HG03342 (cell line): ENCODE measurements at regions not wholly inside any gene's neighbourhood (a gene's known extent, or its start where the extent isn't known, plus 50 kb on each side); places are given as distances from the start of the nearest gene placed in this dataset.
"Not testable (repeated sequence)": the region's sequence is repeated elsewhere in the genome, so short reads cannot be mapped to it uniquely, and the experiment has no call there.

ENCODE experiments used
- ATAC-seq: cut with Tn5 transposase; IDR thresholded peaks from one replicate; pipeline ENCODE4 v1.9.1; 2021; ENCODE audit warnings: mild to moderate bottlenecking, moderate library complexity; ENCODE audit not compliant: unreplicated experiment

- ATAC-seq, result no peak
These were observed 158.4 kb upstream of the SRD5A2 start for GRCh38 chr2:31739161-31739560.

DNA sequence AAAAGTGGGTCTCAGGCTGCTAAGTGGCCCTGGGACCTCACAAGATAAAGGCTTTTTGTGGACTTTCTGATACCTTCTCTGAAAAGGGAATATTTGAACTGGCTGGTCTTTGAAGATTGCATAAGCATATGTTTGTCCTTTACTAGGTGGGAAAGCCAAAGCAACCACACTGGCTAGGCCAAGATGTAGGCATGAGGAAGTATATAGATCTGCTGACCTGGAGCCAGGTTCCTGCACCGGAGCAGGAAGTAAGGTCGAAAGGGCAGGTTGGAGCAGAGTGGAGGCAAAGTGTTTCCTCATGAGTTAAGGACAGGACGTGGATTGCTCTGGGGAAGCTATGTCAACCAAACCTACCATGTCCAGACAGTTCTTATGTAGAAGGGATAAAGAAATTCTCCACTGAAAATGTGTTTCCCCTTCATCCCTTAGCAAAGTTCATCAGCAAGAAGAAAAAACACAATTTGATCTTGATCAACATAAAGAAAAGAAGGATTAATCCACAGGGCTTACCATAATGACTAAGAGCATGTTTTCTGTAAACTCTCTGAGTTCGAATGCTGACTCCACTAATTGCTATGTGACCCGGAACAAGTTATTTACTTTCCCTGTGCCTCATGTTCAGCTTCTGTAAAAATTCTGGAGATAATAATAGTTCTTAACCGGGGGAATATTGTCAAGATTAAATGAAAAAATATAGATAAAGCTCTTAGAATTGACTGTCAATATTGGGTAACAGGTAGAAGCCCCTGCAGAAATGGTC is 156.1 kb upstream of the SRD5A2 start:
- no peak for ATAC-seq

DNA sequence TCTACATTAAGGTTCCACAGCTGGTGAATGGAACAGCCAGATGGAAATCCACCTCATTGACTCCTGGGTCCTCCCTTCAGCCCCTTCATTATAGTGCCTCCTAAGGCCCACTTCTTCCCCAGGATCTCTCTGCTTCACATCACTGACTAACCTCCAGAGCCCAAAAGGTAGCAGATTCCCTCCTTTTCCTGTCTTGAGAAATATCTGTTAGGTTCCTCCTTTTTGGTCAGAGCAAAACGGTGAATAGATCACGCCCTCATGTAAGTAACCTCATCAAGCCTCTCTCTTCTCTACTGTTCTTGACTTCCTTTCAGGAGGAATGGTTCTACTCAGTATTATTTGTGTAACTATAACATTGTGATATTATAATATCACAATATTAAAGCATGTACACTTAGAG is 155.0 kb upstream of the SRD5A2 start:
- no peak for ATAC-seq

DNA sequence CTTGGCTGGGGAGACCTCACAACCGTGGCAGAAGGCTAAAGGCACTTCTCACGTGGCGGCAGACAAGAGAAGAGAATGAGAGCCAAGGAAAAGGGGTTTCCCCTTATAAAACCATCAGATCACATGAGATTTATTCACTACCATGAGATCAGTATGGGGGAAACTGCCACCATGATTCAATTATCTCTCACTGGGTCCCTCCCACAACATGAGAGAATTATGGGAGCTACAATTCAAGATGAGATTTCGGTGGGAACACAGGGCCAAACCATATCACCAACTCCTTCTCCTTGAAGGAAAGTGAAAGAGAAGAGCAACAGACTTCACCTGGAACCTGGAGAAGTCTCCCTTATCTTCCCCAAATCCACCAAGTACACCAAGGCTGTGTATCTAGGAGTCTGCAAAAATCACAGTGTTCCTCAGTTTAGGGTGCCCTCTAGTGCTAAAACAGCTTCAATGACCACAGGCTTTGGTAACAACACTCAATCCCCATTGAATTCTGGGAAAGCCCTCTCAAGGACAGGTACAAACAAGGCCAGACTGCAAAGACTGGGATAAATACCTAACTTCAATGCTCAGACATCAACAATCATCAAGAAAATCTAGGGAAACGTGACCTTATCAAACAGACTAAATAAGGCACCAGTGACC is 148.8 kb upstream of the SRD5A2 start:
- ATAC-seq, result no peak

DNA sequence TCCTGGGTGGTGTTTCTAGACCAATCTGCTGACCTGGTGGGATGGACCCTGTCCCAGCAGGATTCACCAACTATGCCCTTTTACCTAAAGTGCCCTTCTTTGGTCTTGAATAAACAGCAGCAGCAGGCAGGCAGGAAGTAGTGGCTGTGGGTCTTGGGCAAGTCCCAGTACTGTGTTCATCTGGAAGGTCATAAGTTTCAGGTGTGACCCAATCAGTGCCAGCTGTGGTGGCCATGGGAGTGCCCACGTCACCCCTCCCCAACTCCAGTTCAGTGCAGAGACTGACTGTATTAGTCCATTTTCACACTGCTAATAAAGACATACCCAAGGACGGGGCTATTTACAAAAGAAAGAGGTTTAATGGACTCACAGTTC is 148.3 kb upstream of the SRD5A2 start:
- no peak for ATAC-seq

GRCh38 chr2:31728406-31729064 is 147.8 kb upstream of the SRD5A2 start:
- ATAC-seq, result no peak

DNA sequence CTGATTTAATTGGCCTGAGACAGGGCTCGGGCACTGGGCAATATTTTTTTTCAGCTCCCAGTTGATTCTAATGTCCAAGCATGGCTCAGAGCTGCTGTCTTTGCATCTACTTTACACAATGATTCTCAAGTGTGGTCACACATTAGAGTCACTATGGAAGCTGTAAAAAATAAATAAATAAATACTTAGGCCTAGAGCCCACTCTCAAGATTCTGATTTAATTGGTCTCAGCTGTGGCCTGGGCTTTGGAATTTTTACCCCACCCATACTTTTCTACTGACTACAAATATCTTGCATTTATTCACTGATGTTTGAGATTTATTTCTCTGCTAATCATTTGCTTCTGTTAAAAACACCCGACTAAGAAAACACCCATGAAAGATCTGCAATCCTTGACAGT is 145.7 kb upstream of the SRD5A2 start:
- ATAC-seq, result no peak

DNA sequence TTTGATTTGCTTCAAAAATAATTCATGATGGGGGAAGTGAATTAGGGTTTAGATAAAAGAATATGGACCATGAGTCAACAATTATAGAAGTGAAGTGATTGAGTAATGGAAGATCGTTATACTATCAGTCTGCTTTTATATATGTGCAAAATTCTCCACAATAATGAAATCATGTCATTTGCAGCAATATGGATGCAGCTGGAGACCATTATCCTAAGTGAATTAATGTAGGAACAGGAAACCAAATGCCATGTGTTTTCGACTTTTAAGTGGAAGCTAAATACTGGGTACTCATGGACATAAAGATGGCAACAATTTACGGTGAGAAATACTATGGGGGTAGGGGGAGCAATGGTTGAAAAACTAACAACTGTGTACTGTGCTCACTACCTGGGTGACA is 144.7 kb upstream of the SRD5A2 start:
- no peak for ATAC-seq

DNA sequence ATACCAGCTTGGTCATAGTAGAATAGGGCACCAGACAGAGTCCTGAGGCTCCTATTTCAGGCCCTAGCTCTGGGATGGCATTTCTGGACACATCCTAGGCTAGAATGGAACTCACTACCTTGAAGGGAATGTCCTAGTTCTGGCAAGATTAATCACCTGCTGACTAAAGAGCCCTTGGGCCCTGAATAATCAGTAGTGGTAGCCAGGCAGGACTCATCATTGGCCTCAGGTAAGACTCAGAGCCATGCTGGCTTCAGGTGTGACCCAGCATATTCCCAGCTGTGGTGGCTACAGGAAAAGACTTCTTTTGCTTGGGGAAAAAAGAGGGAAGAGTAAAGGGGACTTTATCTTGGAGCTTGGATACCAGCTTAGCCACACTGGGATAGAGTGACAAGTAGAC is 131.0 kb upstream of the SRD5A2 start:
- ATAC-seq, result no peak

GRCh38 chr2:31710121-31710520 is 129.4 kb upstream of the SRD5A2 start:
- no peak for ATAC-seq

DNA sequence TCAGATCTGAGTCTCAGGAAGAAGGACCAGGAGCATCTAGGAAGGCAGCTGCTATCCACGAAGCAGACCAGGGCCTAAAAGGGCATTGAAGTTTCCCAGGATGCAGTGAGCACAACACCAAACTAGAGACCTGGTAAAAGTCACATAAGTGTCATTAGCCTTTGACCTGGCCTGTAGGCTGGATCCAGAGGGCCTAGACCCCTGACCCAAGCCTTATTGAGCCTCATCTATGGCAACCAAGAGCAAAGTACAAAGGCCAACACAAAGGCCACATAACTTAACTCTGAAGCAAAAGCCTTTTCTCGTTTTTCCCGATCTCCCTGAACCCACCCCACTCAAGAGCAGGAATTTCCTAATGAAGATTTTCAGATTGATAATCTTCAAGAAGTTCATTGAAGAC is 127.3 kb upstream of the SRD5A2 start:
- no peak for ATAC-seq

- ATAC-seq, result no peak
These were observed 123.9 kb upstream of the SRD5A2 start for GRCh38 chr2:31704561-31705212.

GRCh38 chr2:31703253-31703652 is 122.5 kb upstream of the SRD5A2 start:
- ATAC-seq, result no peak

- ATAC-seq, result no peak
These were observed 118.0 kb upstream of the SRD5A2 start for GRCh38 chr2:31698722-31699121.

DNA sequence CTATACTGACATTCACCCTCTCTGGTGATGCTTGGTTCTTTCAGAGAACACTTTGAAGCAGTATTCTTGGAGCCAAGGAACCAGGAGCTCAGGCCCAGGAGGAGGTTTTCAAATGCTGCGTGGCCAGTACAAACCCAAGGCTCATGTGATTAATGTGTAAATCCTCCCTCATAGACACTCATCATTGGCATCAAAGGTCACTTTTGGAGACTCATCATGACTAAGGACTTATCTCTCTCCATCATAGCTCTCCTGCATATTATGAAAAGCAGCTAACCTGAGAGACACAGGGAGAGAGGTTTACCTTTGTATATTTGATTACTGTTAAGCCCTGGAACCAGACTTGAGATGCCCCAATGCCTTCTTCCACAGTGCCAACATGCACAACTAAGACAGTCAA is 115.3 kb upstream of the SRD5A2 start:
- no peak for ATAC-seq

DNA sequence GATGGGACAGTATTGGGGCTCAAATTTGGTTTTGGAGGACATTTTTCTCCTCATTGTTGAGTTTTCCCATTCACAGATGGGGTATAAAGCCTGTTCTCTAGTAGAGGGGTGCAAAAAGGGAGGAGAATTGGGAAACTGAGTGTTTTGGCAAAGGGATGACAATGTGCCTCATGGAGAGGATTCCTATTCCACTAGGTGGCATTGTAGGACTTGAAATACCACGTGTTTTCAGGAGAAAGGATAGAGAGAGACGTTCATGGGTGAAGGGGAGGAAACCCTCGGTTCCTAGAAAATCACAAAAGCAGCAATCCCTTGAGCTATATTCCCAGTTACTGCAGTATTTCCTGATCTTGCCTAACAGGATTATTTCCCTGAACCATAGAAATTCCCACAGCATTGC is 113.7 kb upstream of the SRD5A2 start:
- ATAC-seq, result no peak

- no peak for ATAC-seq
These were observed 113.1 kb upstream of the SRD5A2 start for GRCh38 chr2:31693882-31694281.

GRCh38 chr2:31688282-31688681 is 107.5 kb upstream of the SRD5A2 start:
- no peak for ATAC-seq

DNA sequence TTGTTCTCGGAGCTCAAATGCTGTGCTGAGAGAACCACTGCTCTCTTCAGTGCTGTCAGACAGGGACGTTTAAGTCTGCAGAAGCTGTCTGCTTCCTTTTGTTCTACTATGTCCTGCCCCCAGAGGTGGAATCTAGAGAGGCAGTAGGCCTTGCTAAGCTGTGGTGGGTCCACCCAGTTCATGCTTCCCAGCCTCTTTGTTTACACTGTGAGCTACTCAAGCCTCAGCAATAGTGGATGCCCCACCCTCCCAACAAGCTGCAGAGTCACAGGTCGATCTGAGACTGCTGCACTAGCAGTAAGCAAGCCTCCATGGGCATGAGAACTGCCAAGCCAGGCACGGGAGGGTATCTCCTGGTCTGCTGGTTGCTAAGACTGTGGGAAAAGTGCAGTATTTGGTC is 102.8 kb upstream of the SRD5A2 start:
- not testable (repeated sequence) for ATAC-seq

DNA sequence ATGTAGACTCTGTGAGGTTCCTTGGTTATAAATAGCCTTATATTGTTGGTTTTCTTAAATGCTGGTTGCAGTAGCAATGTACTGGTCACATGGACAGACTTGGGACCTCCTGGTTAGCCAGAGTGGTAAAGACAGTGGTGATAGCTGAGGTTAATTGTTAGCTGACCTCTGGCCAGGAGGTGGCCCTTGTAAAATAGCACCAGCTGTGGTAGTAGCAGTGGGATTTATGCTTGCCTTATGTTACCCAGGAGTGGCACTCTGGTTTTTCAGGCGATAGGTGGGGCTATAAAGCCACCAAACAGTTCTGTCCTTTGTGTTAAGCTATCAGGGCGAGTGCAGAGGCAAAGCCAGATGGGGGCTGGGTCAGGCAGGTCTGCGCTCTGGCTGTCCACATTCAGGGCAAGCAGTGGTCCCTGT is 94.8 kb upstream of the SRD5A2 start:
- no peak for ATAC-seq

GRCh38 chr2:31674446-31674845 is 93.7 kb upstream of the SRD5A2 start:
- ATAC-seq, result no peak

DNA sequence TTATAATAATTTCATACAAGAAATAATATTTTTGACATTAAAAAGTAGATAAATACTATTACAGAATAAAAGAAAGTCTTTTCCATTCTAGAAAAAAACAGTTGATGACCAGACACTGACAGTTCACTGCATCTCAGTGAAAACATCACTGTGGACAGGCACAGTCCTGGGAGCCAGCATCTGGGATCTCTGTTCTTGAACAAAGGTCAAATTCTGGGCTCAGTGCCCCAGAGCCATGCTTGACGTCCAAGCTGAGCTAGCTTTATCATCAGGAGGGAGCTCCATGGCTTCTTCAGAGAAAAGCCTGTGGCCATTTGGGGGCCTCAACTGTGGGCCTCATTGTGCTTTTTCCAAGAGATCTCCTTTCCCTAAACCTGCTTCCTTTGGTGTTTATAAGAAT is 86.1 kb upstream of the SRD5A2 start:
- no peak for ATAC-seq
